Sigmoid colon (tissue), 6 donors: ENCODE measurements at regions not wholly inside any gene's neighbourhood (a gene's known extent, or its start where the extent isn't known, plus 50 kb on each side); places are given as distances from the start of the nearest gene placed in this dataset.

Experiments used
- DNase-seq: peaks from one replicate; pipeline ENCODE4 v3.0.0-alpha.2; 2019
- H3K27ac ChIP-seq, 4 donors: fragments of 200-600 bp; sonication (generic); one replicate each; pipeline ENCODE4 v1.5.1; 2016 to 2019; ENCODE audit warnings: mild to moderate bottlenecking in 1 of 4
- H3K27me3 ChIP-seq, 3 donors: fragments of 200-600 bp; sonication (generic); one replicate each; pipeline ENCODE4 v1.5.1; 2019; ENCODE audit warnings: mild to moderate bottlenecking in 1 of 3
- H3K36me3 ChIP-seq, 4 donors: fragments of 200-600 bp; sonication (generic); one replicate each; pipeline ENCODE4 v1.5.1; 2016 to 2019
- H3K4me1 ChIP-seq, 4 donors: fragments of 200-600 bp; sonication (generic); one replicate each; pipeline ENCODE4 v1.5.1; 2017 to 2019
- H3K4me3 ChIP-seq, 4 donors: fragments of 200-600 bp; sonication (generic); one replicate each; pipeline ENCODE4 v1.5.1; 2017 to 2019; ENCODE audit warnings: mild to moderate bottlenecking in 2 of 4, moderate library complexity in 1 of 4
- H3K9me3 ChIP-seq, 4 donors: fragments of 200-600 bp in 3 of 4; sonication (generic) in 3 of 4; one replicate each; pipeline versions ENCODE4 v1.5.1 to v1.6.1; 2013 to 2019
- CTCF ChIP-seq, 4 experiments: fragments of 450-650 bp in 3 of 4; fragments of 200-600 bp in 1 of 4; IDR thresholded peaks; one replicate each; pipeline ENCODE4 v1.5.1; 2016 to 2019; ENCODE audit warnings: antibody characterized with exemption in 4 of 4, mild to moderate bottlenecking in 3 of 4, moderate library complexity in 2 of 4
- EP300 ChIP-seq, 4 donors: sonication (generic); formaldehyde crosslinking; IDR thresholded peaks; one replicate each; pipeline ENCODE4 v1.6.1; 2017; ENCODE audit warnings: antibody characterized with exemption in 4 of 4
- POLR2A ChIP-seq, 2 donors: fragments of 450-650 bp; IDR thresholded peaks; one replicate each; pipeline ENCODE4 v1.6.1; 2016; ENCODE audit warnings: antibody characterized with exemption in 2 of 2, mild to moderate bottlenecking in 2 of 2, moderate library complexity in 2 of 2
- POLR2AphosphoS5 ChIP-seq, 4 donors: sonication (generic); formaldehyde crosslinking; IDR thresholded peaks; one replicate each; pipeline ENCODE4 v1.6.1; 2017; ENCODE audit warnings: antibody characterized with exemption in 4 of 4
- WGBS, 2 donors: extraction: QIAGEN DNeasy Blood & Tissue Kit; methylation state at CpG; one replicate each; pipeline ENCODE4 v1.1.7; 2013; 5-methylcytosine and 5-hydroxymethylcytosine counted together
- intact Hi-C: fragments of 100-400 bp; cut with DNase I; formaldehyde crosslinking; loops from one replicate; pipeline ENCODE4 v1.15.1; 2023
- donor health status: healthy with polysubstance abuse.
- donor health status: healthy.

- Histone ChIP-seq H3K4me1 (peaks cover 0 to 4% (median 0%) of the 10 kb centered on the region in 4 donors), H3K9me3 (no peaks in the 10 kb centered on the region), H3K27ac (no peak overlapping the region), H3K36me3 (no peaks in the 10 kb centered on the region), H3K27me3 (no peaks in the 10 kb centered on the region), H3K4me3 (no peak overlapping the region)
- intact Hi-C loops = no loop called here
- TF ChIP-seq EP300 (IDR thresholded peaks at IDR 0.05) (no peak), POLR2AphosphoS5 (IDR thresholded peaks at IDR 0.05) (no peak), POLR2A (IDR thresholded peaks at IDR 0.05) (no peak), CTCF (IDR thresholded peaks at IDR 0.05) (no peak)
- WGBS, 2 donors = 42 to 65% methylated on average over 1 of the region's 1 CpG
- no peak for DNase-seq
These were observed 104.0 kb upstream of the EPHA7 start for GRCh38 chr6:93523365-93523764.

GRCh38 chr6:93516441-93516840, 97.1 kb upstream of the EPHA7 start:
- Histone ChIP-seq H3K4me3 (peak overlapping the region in 1 of 4 donors; percentile 21), H3K4me1 (peaks cover 0 to 5% (median 2%) of the 10 kb centered on the region in 4 donors), H3K36me3 (no peaks in the 10 kb centered on the region), H3K27ac (peak overlapping the region in 3 of 4 donors; percentile 40 to 70 (median 44)), H3K27me3 (no peaks in the 10 kb centered on the region), H3K9me3 (no peaks in the 10 kb centered on the region)
- intact Hi-C loops = no loop called here
- 51 to 68% methylated on average over 2 of the region's 2 CpGs for whole genome bisulfite sequencing, 2 donors
- TF ChIP-seq EP300 (IDR thresholded peaks at IDR 0.05) (no peak), POLR2A (IDR thresholded peaks at IDR 0.05) (no peak), CTCF (IDR thresholded peaks at IDR 0.05) (no peak), POLR2AphosphoS5 (IDR thresholded peaks at IDR 0.05) (no peak)
- DNase-seq = no peak

GRCh38 chr6:93515736-93516135, 96.4 kb upstream of the EPHA7 start:
- no peaks in the 10 kb centered on the region for H3K27me3 ChIP-seq
- H3K4me3 ChIP-seq = no peak overlapping the region
- no peaks in the 10 kb centered on the region for H3K9me3 ChIP-seq
- TF ChIP-seq POLR2AphosphoS5 (IDR thresholded peaks at IDR 0.05) = no peak
- no peak for TF ChIP-seq EP300 (IDR thresholded peaks at IDR 0.05)
- TF ChIP-seq CTCF (IDR thresholded peaks at IDR 0.05) = no peak
- TF ChIP-seq POLR2A (IDR thresholded peaks at IDR 0.05) = no peak
- intact Hi-C loops = no loop called here
- DNase-seq = no peak
- peak overlapping the region in 3 of 4 donors; percentile 40 to 70 (median 44) for H3K27ac ChIP-seq
- no peaks in the 10 kb centered on the region for H3K36me3 ChIP-seq
- H3K4me1 ChIP-seq = peaks cover 0 to 5% (median 2%) of the 10 kb centered on the region in 4 donors
- WGBS, 2 donors = 45 to 55% methylated on average over 2 of the region's 2 CpGs

- Histone ChIP-seq H3K36me3 (no peaks in the 10 kb centered on the region), H3K9me3 (no peaks in the 10 kb centered on the region), H3K27ac (no peak overlapping the region), H3K27me3 (no peaks in the 10 kb centered on the region), H3K4me1 (no peaks in the 10 kb centered on the region), H3K4me3 (no peak overlapping the region)
- WGBS, 2 donors = 88 to 89% methylated on average over 4 of the region's 4 CpGs
- DNase-seq = no peak
- intact Hi-C loops = no loop called here
- TF ChIP-seq POLR2A (IDR thresholded peaks at IDR 0.05) = no peak
- TF ChIP-seq EP300 (IDR thresholded peaks at IDR 0.05) = no peak
- no peak for TF ChIP-seq POLR2AphosphoS5 (IDR thresholded peaks at IDR 0.05)
- no peak for TF ChIP-seq CTCF (IDR thresholded peaks at IDR 0.05)
These were observed 79.4 kb upstream of the EPHA7 start for GRCh38 chr6:93498713-93499112.

GRCh38 chr6:93496548-93496947, 77.2 kb upstream of the EPHA7 start:
- Histone ChIP-seq H3K4me3 (no peak overlapping the region), H3K36me3 (no peaks in the 10 kb centered on the region), H3K27me3 (no peaks in the 10 kb centered on the region), H3K4me1 (no peaks in the 10 kb centered on the region), H3K27ac (no peak overlapping the region), H3K9me3 (no peaks in the 10 kb centered on the region)
- no peak for DNase-seq
- WGBS, 2 donors = 41 to 83% methylated on average over 2 of the region's 2 CpGs
- no peak for TF ChIP-seq CTCF (IDR thresholded peaks at IDR 0.05)
- no peak for TF ChIP-seq POLR2AphosphoS5 (IDR thresholded peaks at IDR 0.05)
- intact Hi-C loops = no loop called here
